ENCODE measurements at regions not wholly inside any gene's neighbourhood (a gene's known extent, or its start where the extent isn't known, plus 50 kb on each side); places are given as distances from the start of the nearest gene placed in this dataset.

DNA sequence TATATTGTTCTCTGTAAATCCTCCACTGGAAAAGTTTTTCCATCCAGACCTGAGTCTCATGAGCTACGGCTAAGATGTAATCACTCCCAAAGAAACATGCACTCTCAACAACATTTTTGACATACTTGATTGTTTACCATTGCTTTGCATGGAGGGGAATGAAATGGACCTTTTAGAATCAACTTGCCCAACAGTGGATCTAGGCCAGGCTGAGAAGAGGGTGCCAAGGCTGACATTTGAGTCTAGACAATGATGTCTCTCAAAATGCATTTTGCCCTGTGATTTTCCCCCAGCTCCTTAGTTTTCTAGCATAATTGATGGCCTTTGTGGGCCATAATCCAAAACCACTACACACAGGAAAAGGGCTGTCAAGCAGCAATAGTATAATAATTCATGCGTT lies 297.9 kb upstream of the KLF6 start:
- no peaks in the 10 kb centered on the region for H3K9me3 ChIP-seq
- H3K27me3 ChIP-seq = no peaks in the 10 kb centered on the region
- intact Hi-C loops (cut with DNase I) = no loop called here
- TF ChIP-seq, protein P1, sequence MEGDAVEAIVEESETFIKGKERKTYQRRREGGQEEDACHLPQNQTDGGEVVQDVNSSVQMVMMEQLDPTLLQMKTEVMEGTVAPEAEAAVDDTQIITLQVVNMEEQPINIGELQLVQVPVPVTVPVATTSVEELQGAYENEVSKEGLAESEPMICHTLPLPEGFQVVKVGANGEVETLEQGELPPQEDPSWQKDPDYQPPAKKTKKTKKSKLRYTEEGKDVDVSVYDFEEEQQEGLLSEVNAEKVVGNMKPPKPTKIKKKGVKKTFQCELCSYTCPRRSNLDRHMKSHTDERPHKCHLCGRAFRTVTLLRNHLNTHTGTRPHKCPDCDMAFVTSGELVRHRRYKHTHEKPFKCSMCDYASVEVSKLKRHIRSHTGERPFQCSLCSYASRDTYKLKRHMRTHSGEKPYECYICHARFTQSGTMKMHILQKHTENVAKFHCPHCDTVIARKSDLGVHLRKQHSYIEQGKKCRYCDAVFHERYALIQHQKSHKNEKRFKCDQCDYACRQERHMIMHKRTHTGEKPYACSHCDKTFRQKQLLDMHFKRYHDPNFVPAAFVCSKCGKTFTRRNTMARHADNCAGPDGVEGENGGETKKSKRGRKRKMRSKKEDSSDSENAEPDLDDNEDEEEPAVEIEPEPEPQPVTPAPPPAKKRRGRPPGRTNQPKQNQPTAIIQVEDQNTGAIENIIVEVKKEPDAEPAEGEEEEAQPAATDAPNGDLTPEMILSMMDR (IDR thresholded peaks at IDR 0.05) = no peak
- ATAC-seq (no peak), DNase-seq (no peak)
- peaks cover 9 to 12% of the 10 kb centered on the region in 2 donors for H3K4me1 ChIP-seq
- H3K36me3 ChIP-seq = no peaks in the 10 kb centered on the region
- no peak overlapping the region for H3K4me3 ChIP-seq
- H3K27ac ChIP-seq = no peak overlapping the region

DNA sequence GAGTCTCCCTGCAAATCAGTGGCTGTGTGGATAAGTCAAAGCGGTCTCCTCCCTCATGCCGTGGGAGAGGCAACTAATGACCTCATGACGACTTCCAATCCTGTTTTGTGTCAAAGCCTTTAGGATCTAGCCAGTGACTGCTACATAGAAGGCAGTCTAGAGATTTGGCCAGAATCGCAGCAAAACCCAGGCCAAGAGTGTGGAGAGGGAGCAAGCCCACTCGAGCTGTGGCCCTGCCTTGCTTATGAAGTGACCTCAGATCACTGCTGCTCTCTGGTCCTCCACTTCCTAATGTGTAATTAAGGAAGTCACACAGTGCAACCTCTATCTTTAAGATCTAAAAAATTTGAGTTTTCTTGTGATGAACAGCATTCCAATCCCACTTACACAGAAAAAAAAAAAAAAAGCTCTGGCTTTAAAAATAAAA lies 296.7 kb upstream of the KLF6 start:
- no peak overlapping the region for H3K4me3 ChIP-seq
- ATAC-seq = peak; percentile 18
- H3K4me1 ChIP-seq = peaks cover 9 to 12% of the 10 kb centered on the region in 2 donors
- H3K27ac ChIP-seq = no peak overlapping the region
- intact Hi-C loops (cut with DNase I) = no loop called here
- H3K9me3 ChIP-seq = no peaks in the 10 kb centered on the region
- TF ChIP-seq, protein P1 (IDR thresholded peaks at IDR 0.05) = no peak
- DNase-seq = no peak
- no peaks in the 10 kb centered on the region for H3K27me3 ChIP-seq
- H3K36me3 ChIP-seq = no peaks in the 10 kb centered on the region

DNA sequence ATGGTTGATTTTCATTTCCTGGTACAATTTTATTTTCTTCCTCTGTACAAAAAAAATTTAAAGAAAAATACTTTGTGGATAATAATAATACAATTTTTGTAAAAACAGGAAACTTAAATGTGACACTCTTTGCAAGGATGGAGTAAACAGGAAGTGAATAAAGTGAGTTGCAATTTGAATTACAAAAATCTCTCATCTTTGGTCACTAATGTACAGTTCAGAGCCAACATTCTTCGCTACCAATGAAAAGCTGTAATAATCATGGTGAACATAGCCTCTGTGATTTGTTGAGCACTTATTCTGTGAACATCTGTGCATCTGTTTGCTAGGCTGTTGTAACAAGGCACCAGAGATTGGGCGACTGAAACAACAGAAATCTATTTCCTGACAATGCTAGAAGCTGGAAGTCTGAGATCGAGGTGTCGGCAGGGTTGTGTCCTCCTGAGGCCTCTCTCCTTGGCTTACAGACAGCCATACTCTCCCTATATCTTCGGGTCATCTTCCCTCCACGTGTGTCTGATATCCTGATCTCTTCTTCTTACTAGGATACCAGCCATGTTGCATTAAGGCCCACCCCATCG lies 295.3 kb upstream of the KLF6 start:
- no peaks in the 10 kb centered on the region for H3K36me3 ChIP-seq
- H3K27ac ChIP-seq = peak overlapping the region in 1 of 2 donors; percentile 64
- ATAC-seq (no peak), DNase-seq (no peak)
- no peaks in the 10 kb centered on the region for H3K27me3 ChIP-seq
- TF ChIP-seq, protein P1 (IDR thresholded peaks at IDR 0.05) = no peak
- no peak overlapping the region for H3K4me3 ChIP-seq
- H3K4me1 ChIP-seq = peaks cover 9 to 12% of the 10 kb centered on the region in 2 donors
- no peaks in the 10 kb centered on the region for H3K9me3 ChIP-seq
- intact Hi-C loops (cut with DNase I) = no loop called here

DNA sequence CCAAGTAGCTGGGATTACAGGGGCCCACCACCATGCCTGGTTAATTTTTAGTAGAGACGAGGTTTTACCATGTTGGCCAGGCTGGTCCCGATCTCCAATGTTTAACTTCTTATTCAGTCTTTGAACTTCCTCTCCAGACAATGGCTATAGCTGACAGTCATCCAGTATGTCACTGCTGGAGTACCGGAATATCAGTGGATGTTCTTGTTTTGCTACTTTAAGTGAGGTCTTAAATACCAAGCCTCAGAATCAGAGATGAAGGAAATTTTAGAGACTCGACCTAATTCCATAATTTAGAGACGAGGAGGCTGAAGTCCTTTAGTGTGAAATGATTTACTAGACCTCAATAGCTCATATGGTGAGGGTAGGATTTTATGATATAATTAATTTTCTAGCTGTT lies 294.8 kb upstream of the KLF6 start:
- Histone ChIP-seq H3K9me3 (no peaks in the 10 kb centered on the region), H3K4me3 (no peak overlapping the region), H3K4me1 (peaks cover 9 to 12% of the 10 kb centered on the region in 2 donors), H3K27me3 (no peaks in the 10 kb centered on the region), H3K36me3 (no peaks in the 10 kb centered on the region), H3K27ac (peak overlapping the region in 1 of 2 donors; percentile 64)
- DNase-seq (no peak), ATAC-seq (no peak)
- TF ChIP-seq, protein P1 (IDR thresholded peaks at IDR 0.05) = no peak
- intact Hi-C loops (cut with DNase I) = no loop called here

DNA sequence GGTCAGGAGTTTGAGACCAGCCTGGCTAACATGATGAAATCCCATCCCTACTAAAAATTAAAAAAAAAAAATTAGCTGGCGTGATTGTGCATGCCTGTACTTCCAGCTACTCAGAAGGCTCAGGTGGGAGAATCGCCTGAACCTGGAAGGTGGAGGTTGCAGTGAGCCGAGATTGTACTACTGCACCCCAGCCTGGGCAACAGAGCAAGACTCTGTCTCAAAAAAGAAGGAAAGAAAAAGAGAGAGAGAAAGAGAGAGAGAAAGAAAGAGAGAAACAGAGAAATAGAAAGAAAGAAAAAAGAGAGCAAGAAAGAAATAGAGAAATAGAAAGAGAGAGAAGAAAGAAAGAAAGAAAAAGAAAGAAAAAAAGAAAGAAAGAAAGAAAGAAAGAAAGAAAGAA lies 292.8 kb upstream of the KLF6 start:
- intact Hi-C loops (cut with DNase I) = no loop called here
- ATAC-seq = no peak

More for the DNA sequence above, 292.8 kb upstream of the KLF6 start:
- H3K9me3 ChIP-seq = no peaks in the 10 kb centered on the region
- H3K27me3 ChIP-seq = no peaks in the 10 kb centered on the region
- H3K36me3 ChIP-seq = no peaks in the 10 kb centered on the region
- no peak overlapping the region for H3K4me3 ChIP-seq
- H3K4me1 ChIP-seq = peaks cover 1 to 9% of the 10 kb centered on the region in 2 donors
- DNase-seq = no peak
- TF ChIP-seq, protein P1 (IDR thresholded peaks at IDR 0.05) = no peak
- H3K27ac ChIP-seq = no peak overlapping the region

Data from left lung (tissue), 4 donors.